ENCODE measurements at regions not wholly inside any gene's neighbourhood (a gene's known extent, or its start where the extent isn't known, plus 50 kb on each side); places are given as distances from the start of the nearest gene placed in this dataset.

DNA sequence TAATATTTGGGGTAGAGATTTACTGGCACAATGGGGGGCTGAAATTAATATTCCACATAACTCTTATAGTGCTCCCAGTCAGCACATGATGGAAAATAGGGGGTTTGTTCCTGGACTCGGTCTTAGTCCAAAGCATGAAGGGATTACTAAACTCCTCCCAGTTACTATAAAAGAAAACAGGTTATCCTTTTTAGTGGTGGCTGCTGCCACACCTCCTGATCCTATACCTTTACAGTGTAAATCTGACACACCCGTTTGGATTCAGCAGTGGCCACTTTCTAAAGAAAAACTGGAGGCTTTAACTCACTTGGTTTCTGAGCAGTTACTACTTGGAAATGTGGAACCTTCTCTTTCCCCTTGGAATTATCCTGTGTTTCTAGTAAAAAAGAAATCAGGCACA lies 572.9 kb upstream of the PTGER4 start:
- H3K4me3 ChIP-seq (ENCODE audit: low read depth, poor library complexity, severe bottlenecking): no peak overlapping the region
- TF ChIP-seq, protein P1, sequence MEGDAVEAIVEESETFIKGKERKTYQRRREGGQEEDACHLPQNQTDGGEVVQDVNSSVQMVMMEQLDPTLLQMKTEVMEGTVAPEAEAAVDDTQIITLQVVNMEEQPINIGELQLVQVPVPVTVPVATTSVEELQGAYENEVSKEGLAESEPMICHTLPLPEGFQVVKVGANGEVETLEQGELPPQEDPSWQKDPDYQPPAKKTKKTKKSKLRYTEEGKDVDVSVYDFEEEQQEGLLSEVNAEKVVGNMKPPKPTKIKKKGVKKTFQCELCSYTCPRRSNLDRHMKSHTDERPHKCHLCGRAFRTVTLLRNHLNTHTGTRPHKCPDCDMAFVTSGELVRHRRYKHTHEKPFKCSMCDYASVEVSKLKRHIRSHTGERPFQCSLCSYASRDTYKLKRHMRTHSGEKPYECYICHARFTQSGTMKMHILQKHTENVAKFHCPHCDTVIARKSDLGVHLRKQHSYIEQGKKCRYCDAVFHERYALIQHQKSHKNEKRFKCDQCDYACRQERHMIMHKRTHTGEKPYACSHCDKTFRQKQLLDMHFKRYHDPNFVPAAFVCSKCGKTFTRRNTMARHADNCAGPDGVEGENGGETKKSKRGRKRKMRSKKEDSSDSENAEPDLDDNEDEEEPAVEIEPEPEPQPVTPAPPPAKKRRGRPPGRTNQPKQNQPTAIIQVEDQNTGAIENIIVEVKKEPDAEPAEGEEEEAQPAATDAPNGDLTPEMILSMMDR (IDR thresholded peaks at IDR 0.05): no peak
- TF ChIP-seq POLR2A (IDR thresholded peaks at IDR 0.05): no peak
- WGBS, 2 donors: 64 to 80% methylated on average over 2 of the region's 2 CpGs
- intact Hi-C loops (cut with DNase I; ENCODE audit: low total_unique reads): no loop called here
- no peak for DNase-seq (ENCODE audit: low spot score in 2 of 2)

DNA sequence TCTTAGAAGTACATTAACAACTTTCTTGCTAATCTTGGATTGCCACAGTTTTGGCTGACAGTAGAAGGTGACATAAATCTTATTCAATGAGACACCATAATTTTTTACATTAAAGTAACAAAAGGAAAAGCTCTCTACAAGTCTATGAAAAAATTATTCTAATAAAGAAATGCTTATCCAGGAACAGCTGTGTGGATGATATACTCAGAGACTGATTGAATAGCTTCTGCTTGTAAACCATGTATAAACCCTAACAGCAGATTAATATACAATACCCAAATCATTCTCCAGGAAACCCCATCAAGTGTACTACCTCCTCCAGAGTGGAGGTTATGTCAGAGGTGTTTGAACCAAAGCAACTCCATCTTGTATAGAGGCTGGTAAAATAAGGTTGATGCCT lies 581.4 kb upstream of the PTGER4 start:
- intact Hi-C loops (cut with DNase I; ENCODE audit: low total_unique reads): no loop called here
- TF ChIP-seq POLR2A (IDR thresholded peaks at IDR 0.05): no peak
- TF ChIP-seq, protein P1 (IDR thresholded peaks at IDR 0.05): no peak
- no peak overlapping the region for H3K4me3 ChIP-seq (ENCODE audit: low read depth, poor library complexity, severe bottlenecking)
- DNase-seq (ENCODE audit: low spot score in 2 of 2): no peak

DNA sequence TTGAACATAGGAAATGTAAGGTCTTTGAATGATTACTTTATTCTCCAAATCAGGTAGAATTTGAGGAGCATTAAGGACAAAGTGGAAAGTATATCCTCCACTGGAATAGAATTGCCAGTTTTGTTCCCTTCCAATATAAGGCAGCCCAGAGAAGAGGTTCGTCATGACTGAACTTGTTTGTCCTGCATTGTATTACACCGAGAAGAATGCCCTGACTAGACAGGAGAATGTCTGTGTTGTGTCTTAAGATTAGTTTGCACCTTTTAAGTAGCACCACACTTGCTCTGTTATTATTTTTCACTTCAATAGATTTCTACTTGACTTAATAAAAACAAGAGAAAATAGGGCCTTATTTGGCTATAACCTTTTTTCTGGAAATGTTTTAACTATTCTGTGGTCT lies 586.2 kb upstream of the PTGER4 start:
- intact Hi-C loops (cut with DNase I; ENCODE audit: low total_unique reads): no loop called here
- H3K4me3 ChIP-seq (ENCODE audit: low read depth, poor library complexity, severe bottlenecking): no peak overlapping the region
- DNase-seq (ENCODE audit: low spot score in 2 of 2): no peak

DNA sequence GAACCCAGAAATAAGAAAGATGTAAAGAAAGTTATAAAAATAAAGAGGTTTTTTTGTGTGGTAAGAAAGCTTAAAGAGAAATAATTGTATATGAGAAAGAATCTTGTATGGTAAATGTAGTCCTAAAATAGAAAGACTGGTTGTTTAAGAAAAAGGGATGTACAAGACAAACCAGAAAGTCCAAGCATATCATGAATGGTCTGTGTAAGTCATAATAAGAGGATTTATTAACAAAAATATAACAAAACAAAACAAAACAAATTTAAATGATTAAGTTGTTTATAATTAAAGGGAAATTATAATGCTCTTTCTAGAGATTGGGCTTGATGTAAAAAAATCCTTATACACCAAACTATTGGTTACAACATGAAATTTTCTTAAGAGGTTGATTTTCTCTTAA lies 590.4 kb upstream of the PTGER4 start:
- TF ChIP-seq, protein P1 (IDR thresholded peaks at IDR 0.05): no peak
- TF ChIP-seq POLR2A (IDR thresholded peaks at IDR 0.05): no peak
- no peak for DNase-seq (ENCODE audit: low spot score in 2 of 2)
- intact Hi-C loops (cut with DNase I; ENCODE audit: low total_unique reads): no loop called here
- H3K4me3 ChIP-seq (ENCODE audit: low read depth, poor library complexity, severe bottlenecking): no peak overlapping the region

More for the DNA sequence above, 586.2 kb upstream of the PTGER4 start:
- 52 to 60% methylated on average over 2 of the region's 2 CpGs for WGBS, 2 donors
- TF ChIP-seq, protein P1 (IDR thresholded peaks at IDR 0.05): no peak
- TF ChIP-seq POLR2A (IDR thresholded peaks at IDR 0.05): no peak

DNA sequence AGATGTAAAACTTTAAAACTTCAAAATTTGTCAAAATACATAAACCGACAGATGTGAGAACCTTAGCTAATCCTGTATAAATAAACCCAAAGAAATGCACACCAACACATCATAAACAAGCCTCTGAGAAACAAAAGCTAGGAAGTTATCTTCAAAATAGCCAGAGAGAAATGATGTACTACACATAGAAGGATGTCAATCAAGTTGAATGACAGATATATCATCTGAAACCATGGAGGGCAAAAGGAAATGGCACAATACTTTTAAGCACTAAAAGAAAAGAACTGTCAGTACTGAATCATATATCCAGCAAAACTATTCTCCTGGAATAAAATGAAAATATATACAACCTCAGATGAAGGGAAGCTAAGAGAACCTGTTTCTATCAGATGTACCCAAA lies 595.1 kb upstream of the PTGER4 start:
- 41 to 96% methylated on average over 1 of the region's 1 CpG for WGBS, 2 donors
- intact Hi-C loops (cut with DNase I; ENCODE audit: low total_unique reads): no loop called here
- DNase-seq (ENCODE audit: low spot score in 2 of 2): no peak
- TF ChIP-seq, protein P1 (IDR thresholded peaks at IDR 0.05): no peak
- TF ChIP-seq POLR2A (IDR thresholded peaks at IDR 0.05): no peak
- H3K4me3 ChIP-seq (ENCODE audit: low read depth, poor library complexity, severe bottlenecking): no peak overlapping the region

DNA sequence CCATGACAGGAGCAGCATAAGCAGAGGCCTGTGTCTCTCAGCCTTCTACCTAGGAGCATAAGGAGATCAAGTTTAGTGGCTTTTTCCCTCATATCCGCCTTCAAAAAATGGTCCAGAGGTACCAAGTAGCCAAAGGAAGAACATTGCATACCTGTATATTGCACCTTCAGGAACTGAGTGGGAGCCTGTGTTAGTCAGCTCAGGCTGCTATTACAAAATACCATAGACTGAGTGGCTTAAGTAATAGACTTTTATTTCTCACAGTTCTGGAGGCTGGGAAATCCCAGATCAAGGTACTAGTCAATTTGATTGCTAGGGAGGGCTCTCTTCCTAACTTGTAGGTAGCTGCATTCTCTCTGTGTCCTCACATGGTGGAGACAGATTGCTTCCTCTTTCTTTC lies 597.4 kb upstream of the PTGER4 start:
- no peak overlapping the region for H3K4me3 ChIP-seq (ENCODE audit: low read depth, poor library complexity, severe bottlenecking)
- TF ChIP-seq, protein P1 (IDR thresholded peaks at IDR 0.05): no peak
- no peak for TF ChIP-seq POLR2A (IDR thresholded peaks at IDR 0.05)
- intact Hi-C loops (cut with DNase I; ENCODE audit: low total_unique reads): no loop called here
- no peak for DNase-seq (ENCODE audit: low spot score in 2 of 2)
- WGBS, 2 donors: 0% methylated on average over 1 of the region's 1 CpG
